Gastrocnemius medialis (tissue), 4 donors: ENCODE measurements at regions not wholly inside any gene's neighbourhood (a gene's known extent, or its start where the extent isn't known, plus 50 kb on each side); places are given as distances from the start of the nearest gene placed in this dataset.

Source experiments
- CTCF ChIP-seq, 5 experiments: fragments of 450-650 bp in 3 of 5; fragments of 200-600 bp in 2 of 5; sonication (generic) in 2 of 5; IDR thresholded peaks in 4 of 5; conservative IDR thresholded peaks in 1 of 5; 1 replicate in 4 of 5; 2 replicates in 1 of 5; pipeline ENCODE4 v1.5.1; 2016 to 2019; ENCODE audit warnings: antibody characterized with exemption in 5 of 5, mild to moderate bottlenecking in 3 of 5, moderate library complexity in 3 of 5
- POLR2A ChIP-seq, 2 donors: fragments of 450-650 bp; IDR thresholded peaks; one replicate each; pipeline ENCODE4 v1.6.1; 2017; ENCODE audit warnings: antibody characterized with exemption in 2 of 2, mild to moderate bottlenecking in 2 of 2, moderate library complexity in 2 of 2

GRCh38 chr10:29223326-29223725, 65.5 kb upstream of the LYZL1 start:
- TF ChIP-seq CTCF (IDR thresholded peaks at IDR 0.05 in 4 of 5, conservative IDR thresholded peaks at IDR 0.05 in 1 of 5) (no peak), POLR2A (IDR thresholded peaks at IDR 0.05) (no peak)
